Central memory CD8-positive, alpha-beta T cell (primary cell): ENCODE measurements at regions not wholly inside any gene's neighbourhood (a gene's known extent, or its start where the extent isn't known, plus 50 kb on each side); places are given as distances from the start of the nearest gene placed in this dataset.

Experiments
- ATAC-seq: fragments of 150-1000 bp; cut with Tn5 transposase; replicated peaks from 2 replicates; pipeline ENCODE4 v1.10.0; 2022; ENCODE audit warnings: mild to moderate bottlenecking, moderate FRiP score, moderate number of reproducible peaks; ENCODE audit not compliant: poor library complexity, severe bottlenecking; ENCODE audit errors: extremely low read depth
- DNase-seq, 2 donors: peaks; one replicate each; pipeline ENCODE4 v3.0.0; 2021; ENCODE audit warnings: low spot score in 2 of 2
- H3K27ac Mint-ChIP-seq: one replicate; pipeline ENCODE4 v1.8.0; 2022; ENCODE audit warnings: low read depth, mild to moderate bottlenecking, moderate library complexity, mixed read lengths
- H3K27me3 Mint-ChIP-seq: one replicate; pipeline ENCODE4 v1.8.0; 2022; ENCODE audit warnings: mixed read lengths
- H3K36me3 Mint-ChIP-seq: one replicate; pipeline ENCODE4 v1.8.0; 2022; ENCODE audit warnings: mild to moderate bottlenecking, moderate library complexity, mixed read lengths; ENCODE audit not compliant: insufficient read depth
- H3K4me1 Mint-ChIP-seq: one replicate; pipeline ENCODE4 v1.8.0; 2022; ENCODE audit warnings: mixed read lengths
- H3K4me3 Mint-ChIP-seq: one replicate; pipeline ENCODE4 v1.8.0; 2022; ENCODE audit warnings: mild to moderate bottlenecking, moderate library complexity, mixed read lengths
- H3K9me3 Mint-ChIP-seq: one replicate; pipeline ENCODE4 v1.8.0; 2022; ENCODE audit warnings: mixed read lengths

- H3K27ac Mint-ChIP-seq, result no peak overlapping the region
- DNase-seq (no peak), ATAC-seq (no peak)
- H3K4me3 Mint-ChIP-seq, result no peak overlapping the region
- H3K4me1 Mint-ChIP-seq, result no peaks in the 10 kb centered on the region
- no peaks in the 10 kb centered on the region for H3K36me3 Mint-ChIP-seq
- no peaks in the 10 kb centered on the region for H3K27me3 Mint-ChIP-seq
- H3K9me3 Mint-ChIP-seq, result peaks cover 6% of the 10 kb centered on the region
These were observed 277.6 kb downstream of the SLITRK6 start for GRCh38 chr13:85521657-85522056.

- ATAC-seq (no peak), DNase-seq (no peak)
- H3K27ac Mint-ChIP-seq, result no peak overlapping the region
- H3K4me1 Mint-ChIP-seq, result no peaks in the 10 kb centered on the region
- no peaks in the 10 kb centered on the region for H3K27me3 Mint-ChIP-seq
- H3K4me3 Mint-ChIP-seq, result no peak overlapping the region
- no peaks in the 10 kb centered on the region for H3K36me3 Mint-ChIP-seq
- H3K9me3 Mint-ChIP-seq, result peaks cover 6% of the 10 kb centered on the region
These were observed 278.8 kb downstream of the SLITRK6 start for GRCh38 chr13:85520445-85520844.

- Mint-ChIP-seq H3K9me3 (peaks cover 6% of the 10 kb centered on the region), H3K4me3 (no peak overlapping the region), H3K27ac (no peak overlapping the region), H3K27me3 (no peaks in the 10 kb centered on the region), H3K36me3 (no peaks in the 10 kb centered on the region), H3K4me1 (no peaks in the 10 kb centered on the region)
- DNase-seq (no peak), ATAC-seq (no peak)
These were observed 279.9 kb downstream of the SLITRK6 start for GRCh38 chr13:85519363-85519762.

GRCh38 chr13:85512421-85512820 is 286.8 kb downstream of the SLITRK6 start:
- Mint-ChIP-seq H3K4me3 (no peak overlapping the region), H3K27me3 (no peaks in the 10 kb centered on the region), H3K9me3 (peaks cover 6% of the 10 kb centered on the region), H3K27ac (no peak overlapping the region), H3K4me1 (no peaks in the 10 kb centered on the region), H3K36me3 (no peaks in the 10 kb centered on the region)
- ATAC-seq, result no peak
- no peak for DNase-seq

- DNase-seq (no peak), ATAC-seq (no peak)
- Mint-ChIP-seq H3K4me1 (no peaks in the 10 kb centered on the region), H3K9me3 (peaks cover 6% of the 10 kb centered on the region), H3K27ac (no peak overlapping the region), H3K27me3 (no peaks in the 10 kb centered on the region), H3K36me3 (no peaks in the 10 kb centered on the region), H3K4me3 (no peak overlapping the region)
These were observed 289.7 kb downstream of the SLITRK6 start for GRCh38 chr13:85509512-85509911.

GRCh38 chr13:85508683-85509329 is 290.4 kb downstream of the SLITRK6 start:
- Mint-ChIP-seq H3K36me3 (no peaks in the 10 kb centered on the region), H3K9me3 (peaks cover 6% of the 10 kb centered on the region), H3K27ac (no peak overlapping the region), H3K27me3 (no peaks in the 10 kb centered on the region), H3K4me3 (no peak overlapping the region), H3K4me1 (no peaks in the 10 kb centered on the region)
- no peak for ATAC-seq
- DNase-seq, result no peak

GRCh38 chr13:85503797-85504196 is 295.4 kb downstream of the SLITRK6 start:
- H3K9me3 Mint-ChIP-seq, result no peaks in the 10 kb centered on the region
- no peak for DNase-seq
- ATAC-seq, result no peak
- H3K4me3 Mint-ChIP-seq, result no peak overlapping the region
- no peaks in the 10 kb centered on the region for H3K27me3 Mint-ChIP-seq
- H3K27ac Mint-ChIP-seq, result no peak overlapping the region
- H3K36me3 Mint-ChIP-seq, result no peaks in the 10 kb centered on the region
- no peaks in the 10 kb centered on the region for H3K4me1 Mint-ChIP-seq

GRCh38 chr13:85501616-85502015 is 297.6 kb downstream of the SLITRK6 start:
- H3K4me1 Mint-ChIP-seq, result no peaks in the 10 kb centered on the region
- H3K36me3 Mint-ChIP-seq, result no peaks in the 10 kb centered on the region
- no peak overlapping the region for H3K27ac Mint-ChIP-seq
- no peaks in the 10 kb centered on the region for H3K27me3 Mint-ChIP-seq
- ATAC-seq, result no peak
- H3K9me3 Mint-ChIP-seq, result no peaks in the 10 kb centered on the region
- no peak for DNase-seq
- H3K4me3 Mint-ChIP-seq, result no peak overlapping the region

- no peak for ATAC-seq
These were observed 298.4 kb downstream of the SLITRK6 start for GRCh38 chr13:85500696-85501256.

GRCh38 chr13:85498774-85499173 is 300.4 kb downstream of the SLITRK6 start:
- no peaks in the 10 kb centered on the region for H3K4me1 Mint-ChIP-seq
- no peak for DNase-seq
- no peak for ATAC-seq
- H3K36me3 Mint-ChIP-seq, result no peaks in the 10 kb centered on the region
- peaks cover 1% of the 10 kb centered on the region for H3K9me3 Mint-ChIP-seq
- no peak overlapping the region for H3K27ac Mint-ChIP-seq
- H3K4me3 Mint-ChIP-seq, result no peak overlapping the region
- no peaks in the 10 kb centered on the region for H3K27me3 Mint-ChIP-seq

More at GRCh38 chr13:85500696-85501256, 298.4 kb downstream of the SLITRK6 start:
- H3K27me3 Mint-ChIP-seq, result no peaks in the 10 kb centered on the region
- no peak overlapping the region for H3K27ac Mint-ChIP-seq
- no peak overlapping the region for H3K4me3 Mint-ChIP-seq
- no peaks in the 10 kb centered on the region for H3K9me3 Mint-ChIP-seq
- no peaks in the 10 kb centered on the region for H3K36me3 Mint-ChIP-seq
- DNase-seq, result no peak
- no peaks in the 10 kb centered on the region for H3K4me1 Mint-ChIP-seq

GRCh38 chr13:85497652-85498051 is 301.6 kb downstream of the SLITRK6 start:
- ATAC-seq, result no peak
- Mint-ChIP-seq H3K27me3 (no peaks in the 10 kb centered on the region), H3K4me1 (no peaks in the 10 kb centered on the region), H3K9me3 (peaks cover 6% of the 10 kb centered on the region), H3K36me3 (no peaks in the 10 kb centered on the region), H3K27ac (no peak overlapping the region), H3K4me3 (no peak overlapping the region)
- DNase-seq, result no peak

GRCh38 chr13:85492283-85492682 is 306.9 kb downstream of the SLITRK6 start:
- H3K27ac Mint-ChIP-seq, result no peak overlapping the region
- H3K4me1 Mint-ChIP-seq, result no peaks in the 10 kb centered on the region
- no peaks in the 10 kb centered on the region for H3K27me3 Mint-ChIP-seq
- H3K4me3 Mint-ChIP-seq, result no peak overlapping the region
- no peaks in the 10 kb centered on the region for H3K36me3 Mint-ChIP-seq
- no peak for ATAC-seq
- peaks cover 6% of the 10 kb centered on the region for H3K9me3 Mint-ChIP-seq
- DNase-seq, result no peak

- no peaks in the 10 kb centered on the region for H3K36me3 Mint-ChIP-seq
- H3K4me1 Mint-ChIP-seq, result no peaks in the 10 kb centered on the region
- no peak overlapping the region for H3K27ac Mint-ChIP-seq
- no peaks in the 10 kb centered on the region for H3K27me3 Mint-ChIP-seq
- DNase-seq (no peak), ATAC-seq (no peak)
- peaks cover 14% of the 10 kb centered on the region for H3K9me3 Mint-ChIP-seq
- no peak overlapping the region for H3K4me3 Mint-ChIP-seq
These were observed 312.6 kb downstream of the SLITRK6 start for GRCh38 chr13:85486663-85487062.
